ENCODE measurements at regions not wholly inside any gene's neighbourhood (a gene's known extent, or its start where the extent isn't known, plus 50 kb on each side); places are given as distances from the start of the nearest gene placed in this dataset.

DNA sequence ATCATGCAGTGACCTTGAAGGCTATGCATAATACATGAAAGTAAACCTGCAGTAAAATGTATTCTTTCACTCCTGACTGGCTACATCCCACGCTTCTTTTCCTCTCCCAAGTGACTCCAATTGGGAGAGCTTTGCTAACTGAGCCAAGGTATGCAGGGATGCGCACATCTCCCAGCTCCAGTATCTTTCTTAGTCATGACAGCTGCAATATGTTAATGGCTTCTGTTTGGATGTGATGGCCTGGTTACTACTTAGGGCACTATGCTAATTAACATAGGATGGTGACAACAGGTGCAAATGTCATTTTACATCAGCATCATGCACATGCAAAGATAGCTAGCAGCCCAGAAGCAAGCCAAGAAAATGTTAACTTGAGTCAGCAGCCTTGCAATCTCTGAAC is 134.7 kb downstream of the POU4F1 start:
- POLR2A ChIA-PET: no interaction called here
- ATAC-seq (no peak), DNase-seq (no peak)
- H3K27ac Mint-ChIP-seq: no peak overlapping the region
- no peaks in the 10 kb centered on the region for H3K4me1 Mint-ChIP-seq
- no peak overlapping the region for H3K4me3 Mint-ChIP-seq
- H3K9me3 Mint-ChIP-seq: peaks cover 0 to 2% (median 0%) of the 10 kb centered on the region in 9 donors
- peaks cover 0 to 11% (median 6%) of the 10 kb centered on the region in 5 donors for H3K27me3 Mint-ChIP-seq
- no peaks in the 10 kb centered on the region for H3K36me3 Mint-ChIP-seq

DNA sequence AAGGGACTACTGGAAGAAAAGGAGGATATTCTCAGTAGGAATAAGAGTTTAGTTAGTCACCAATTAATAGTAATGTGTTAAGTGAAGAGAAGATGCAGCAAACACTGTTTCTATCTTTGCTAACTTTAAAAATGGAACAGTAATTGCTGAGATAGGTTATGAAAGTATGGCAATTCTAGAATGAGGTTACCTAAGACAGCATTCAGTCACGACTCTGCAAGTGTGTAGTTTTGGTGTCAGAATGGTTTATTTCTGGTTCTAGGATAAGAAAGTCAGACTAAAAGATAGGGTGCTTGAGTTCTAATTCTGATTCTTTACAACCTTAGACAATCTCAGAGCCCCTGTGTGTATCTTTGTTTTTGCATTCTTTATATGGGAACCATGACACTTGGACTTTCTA is 138.1 kb downstream of the POU4F1 start:
- POLR2A ChIA-PET: no interaction called here
- ATAC-seq (no peak), DNase-seq (no peak)
- Mint-ChIP-seq H3K9me3 (peaks cover 0 to 4% (median 0%) of the 10 kb centered on the region in 9 donors), H3K4me3 (no peak overlapping the region), H3K27ac (no peak overlapping the region), H3K36me3 (no peaks in the 10 kb centered on the region), H3K4me1 (no peaks in the 10 kb centered on the region), H3K27me3 (peaks cover 0 to 8% (median 5%) of the 10 kb centered on the region in 5 donors)

DNA sequence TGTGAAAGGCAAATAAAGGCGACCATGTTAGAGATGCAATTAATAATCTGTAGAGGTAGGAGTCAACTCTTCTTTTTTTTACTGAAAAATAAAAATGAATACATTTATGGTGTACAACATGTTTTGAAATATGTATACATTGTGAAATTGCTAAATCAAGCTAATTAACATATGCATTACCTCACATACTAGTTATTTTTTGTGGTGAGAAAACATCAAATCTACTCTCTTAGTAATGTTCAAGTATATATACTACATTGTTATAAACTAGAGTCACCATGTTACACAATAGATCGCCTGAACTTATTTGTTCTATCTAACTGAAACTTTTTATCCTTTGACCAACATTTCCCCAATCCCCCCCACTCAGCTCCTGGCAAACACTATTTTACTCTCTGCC is 143.2 kb downstream of the POU4F1 start:
- no peaks in the 10 kb centered on the region for H3K36me3 Mint-ChIP-seq
- peaks cover 0 to 11% (median 3%) of the 10 kb centered on the region in 5 donors for H3K27me3 Mint-ChIP-seq
- H3K27ac Mint-ChIP-seq: no peak overlapping the region
- ATAC-seq: no peak
- peaks cover 0 to 7% (median 1%) of the 10 kb centered on the region in 9 donors for H3K9me3 Mint-ChIP-seq
- H3K4me1 Mint-ChIP-seq: no peaks in the 10 kb centered on the region
- POLR2A ChIA-PET: no interaction called here
- no peak overlapping the region for H3K4me3 Mint-ChIP-seq
- no peak for DNase-seq

DNA sequence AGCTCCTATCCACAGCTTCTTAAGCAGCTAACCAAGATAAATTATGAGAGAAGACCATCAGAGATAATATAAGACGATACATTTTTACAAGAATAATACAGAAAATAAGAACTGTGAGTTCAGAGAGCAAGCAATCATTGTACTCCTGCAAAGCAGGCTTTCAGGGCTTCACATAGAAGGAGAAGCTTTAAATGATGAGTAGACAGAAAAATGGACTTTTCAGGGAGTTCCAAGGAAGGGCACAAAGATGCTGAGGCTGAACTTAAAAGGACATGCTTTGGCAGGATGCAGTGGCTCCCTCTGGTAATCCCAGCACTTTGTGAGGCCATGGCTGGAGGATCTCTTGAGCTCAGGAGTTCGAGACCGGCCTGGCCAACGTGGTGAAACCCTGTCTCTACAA is 159.5 kb downstream of the POU4F1 start:
- Mint-ChIP-seq H3K27me3 (peaks cover 0 to 3% (median 0%) of the 10 kb centered on the region in 5 donors), H3K4me1 (no peaks in the 10 kb centered on the region), H3K36me3 (no peaks in the 10 kb centered on the region), H3K4me3 (no peak overlapping the region), H3K9me3 (no peaks in the 10 kb centered on the region), H3K27ac (no peak overlapping the region)
- ATAC-seq (no peak), DNase-seq (no peak)
- POLR2A ChIA-PET: no interaction called here

DNA sequence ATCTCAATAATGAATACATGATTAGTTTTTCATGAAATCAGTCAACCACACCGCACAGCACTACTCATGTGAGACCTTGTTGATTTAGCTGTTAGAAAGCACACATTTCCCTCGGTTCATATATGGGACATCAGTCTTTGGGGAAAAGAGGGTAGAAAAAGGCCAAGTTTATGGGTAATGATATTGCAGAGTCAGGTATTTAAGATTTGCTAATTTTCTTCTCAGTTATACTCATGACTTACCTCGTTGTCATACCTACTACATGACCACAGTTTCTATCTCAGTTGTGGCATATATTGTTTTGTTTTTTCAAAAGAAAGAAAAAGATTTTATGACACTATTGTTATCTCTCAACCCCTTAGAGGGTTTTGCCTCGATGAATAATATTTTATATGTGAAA is 165.6 kb downstream of the POU4F1 start:
- no peaks in the 10 kb centered on the region for H3K4me1 Mint-ChIP-seq
- H3K27ac Mint-ChIP-seq: no peak overlapping the region
- ATAC-seq (no peak), DNase-seq (no peak)
- no peaks in the 10 kb centered on the region for H3K36me3 Mint-ChIP-seq
- POLR2A ChIA-PET: no interaction called here
- peaks cover 2 to 9% (median 6%) of the 10 kb centered on the region in 5 donors for H3K27me3 Mint-ChIP-seq
- no peak overlapping the region for H3K4me3 Mint-ChIP-seq
- peaks cover 0 to 4% (median 0%) of the 10 kb centered on the region in 9 donors for H3K9me3 Mint-ChIP-seq

DNA sequence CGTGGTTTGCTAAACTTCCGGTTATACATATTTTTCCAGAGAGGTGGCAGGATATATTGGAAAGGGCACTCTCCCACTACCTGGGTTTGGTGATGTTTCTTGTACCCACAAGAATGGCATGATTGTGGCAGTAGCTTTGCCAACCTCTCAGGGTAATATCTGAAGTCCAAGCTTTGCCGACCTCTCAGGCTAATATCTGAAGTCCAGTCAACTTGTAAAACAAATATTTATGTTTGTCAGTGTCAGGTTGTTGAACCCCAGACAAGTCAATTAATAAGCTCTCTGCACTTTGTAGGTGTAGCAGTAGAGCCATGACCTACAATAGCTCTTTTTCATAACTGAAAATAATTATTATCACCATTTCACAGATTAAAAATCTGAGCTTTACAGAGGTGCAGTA is 167.0 kb downstream of the POU4F1 start:
- Mint-ChIP-seq H3K27me3 (peaks cover 2 to 12% (median 5%) of the 10 kb centered on the region in 5 donors), H3K9me3 (peaks cover 0 to 4% (median 0%) of the 10 kb centered on the region in 9 donors), H3K4me3 (no peak overlapping the region), H3K4me1 (no peaks in the 10 kb centered on the region), H3K36me3 (no peaks in the 10 kb centered on the region), H3K27ac (no peak overlapping the region)
- DNase-seq (no peak), ATAC-seq (no peak)
- POLR2A ChIA-PET: no interaction called here

DNA sequence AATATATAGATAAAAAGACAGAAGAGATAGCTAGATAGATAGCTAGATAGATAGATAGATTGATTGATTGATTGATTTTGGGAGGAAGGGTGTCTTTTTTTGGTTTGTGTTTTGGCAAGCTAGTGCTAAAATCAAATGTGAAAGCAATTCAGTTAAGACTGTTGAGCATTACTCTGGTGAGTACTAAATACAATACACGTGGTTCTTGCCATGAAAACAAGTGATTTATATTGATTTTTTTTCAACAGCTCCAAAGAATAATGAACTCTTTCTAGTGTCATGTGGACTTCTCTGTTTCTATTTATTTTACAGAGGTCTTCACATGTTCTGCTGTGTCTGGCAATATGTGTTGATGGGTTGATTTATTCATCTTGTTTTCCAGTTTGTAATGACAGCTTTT is 172.0 kb downstream of the POU4F1 start:
- Mint-ChIP-seq H3K27ac (no peak overlapping the region), H3K4me3 (no peak overlapping the region), H3K4me1 (no peaks in the 10 kb centered on the region), H3K27me3 (peaks cover 0 to 27% (median 5%) of the 10 kb centered on the region in 5 donors), H3K36me3 (no peaks in the 10 kb centered on the region), H3K9me3 (peaks cover 0 to 4% (median 0%) of the 10 kb centered on the region in 9 donors)
- no peak for ATAC-seq
- POLR2A ChIA-PET: no interaction called here
- DNase-seq: no peak

DNA sequence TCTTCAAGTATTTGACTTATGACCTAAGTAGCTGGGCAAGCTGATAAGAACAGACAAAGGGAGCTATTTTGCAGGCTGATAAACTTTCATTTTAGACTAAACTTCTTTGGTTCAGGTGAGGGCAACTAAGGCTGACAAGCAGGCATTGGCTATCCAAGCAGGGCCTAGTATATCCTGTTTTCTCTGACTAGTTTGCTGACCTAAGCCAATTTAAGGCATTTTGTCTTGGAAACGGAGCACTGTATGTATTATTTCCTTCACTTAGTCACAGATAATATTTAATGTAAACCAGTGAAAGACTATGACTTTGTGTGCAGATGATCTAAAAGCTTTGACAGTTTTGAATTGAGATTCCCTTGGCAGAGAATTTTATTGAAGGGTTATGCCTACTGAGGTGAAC is 172.5 kb downstream of the POU4F1 start:
- Mint-ChIP-seq H3K4me1 (no peaks in the 10 kb centered on the region), H3K4me3 (no peak overlapping the region), H3K27me3 (peaks cover 0 to 27% (median 5%) of the 10 kb centered on the region in 5 donors), H3K36me3 (no peaks in the 10 kb centered on the region), H3K27ac (no peak overlapping the region), H3K9me3 (peaks cover 0 to 4% (median 0%) of the 10 kb centered on the region in 9 donors)
- ATAC-seq (no peak), DNase-seq (no peak)
- POLR2A ChIA-PET: no interaction called here

DNA sequence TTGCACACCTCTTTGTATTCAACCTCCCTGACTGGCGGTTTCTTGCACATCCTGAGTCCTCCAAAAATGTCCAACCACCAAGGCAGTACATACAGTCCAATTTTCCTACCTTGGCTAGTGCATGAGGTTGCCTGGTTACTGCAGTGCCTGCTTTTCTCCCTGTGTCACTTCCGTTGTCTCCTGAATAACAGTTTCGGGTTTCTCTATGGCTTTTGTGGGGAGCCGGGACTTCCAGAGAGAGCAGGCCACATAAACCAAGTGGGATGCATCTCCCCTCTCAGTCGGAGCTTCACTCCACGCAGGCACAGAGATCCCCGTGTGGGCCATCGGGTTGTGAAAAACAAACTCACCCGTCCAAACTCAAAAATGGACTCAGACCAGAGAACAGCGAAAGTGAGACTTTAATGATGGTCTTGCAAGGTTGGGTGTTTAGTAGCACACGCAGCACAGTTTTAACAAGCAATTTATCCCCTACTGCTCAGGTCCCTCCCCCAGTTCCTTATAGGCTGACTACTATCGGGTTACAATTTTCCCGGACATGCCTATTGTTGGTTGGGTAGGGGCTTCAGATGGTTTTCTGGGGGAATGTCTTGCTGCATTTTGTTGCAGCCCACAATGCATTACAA is 173.1 kb downstream of the POU4F1 start:
- peaks cover 0 to 27% (median 5%) of the 10 kb centered on the region in 5 donors for H3K27me3 Mint-ChIP-seq
- no peaks in the 10 kb centered on the region for H3K36me3 Mint-ChIP-seq
- H3K4me3 Mint-ChIP-seq: no peak overlapping the region
- POLR2A ChIA-PET: no interaction called here
- H3K9me3 Mint-ChIP-seq: peaks cover 0 to 4% (median 0%) of the 10 kb centered on the region in 9 donors
- H3K4me1 Mint-ChIP-seq: no peaks in the 10 kb centered on the region
- ATAC-seq (no peak), DNase-seq (no peak)
- H3K27ac Mint-ChIP-seq: no peak overlapping the region

DNA sequence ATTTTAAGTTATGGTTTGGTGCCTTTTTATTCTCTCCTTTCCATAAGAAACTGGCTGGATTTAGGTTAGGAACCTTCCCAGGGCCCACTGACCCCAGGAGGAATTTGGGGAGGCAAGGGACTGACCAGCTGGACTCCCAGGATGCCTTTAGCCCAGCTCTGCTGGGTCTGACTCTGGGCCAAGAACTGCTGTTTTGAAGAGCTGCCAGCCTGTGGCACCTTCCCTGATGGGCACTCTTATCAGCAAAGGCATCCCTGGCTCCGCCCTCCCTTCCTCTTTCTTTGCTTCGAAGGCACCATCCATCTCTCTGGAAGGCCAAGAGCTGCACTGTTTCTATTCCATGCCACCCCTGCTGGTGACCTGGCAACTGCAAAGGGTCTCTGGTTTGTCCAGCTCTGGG is 174.7 kb downstream of the POU4F1 start:
- Mint-ChIP-seq H3K27ac (no peak overlapping the region), H3K36me3 (no peaks in the 10 kb centered on the region), H3K4me1 (no peaks in the 10 kb centered on the region), H3K27me3 (peaks cover 0 to 27% (median 5%) of the 10 kb centered on the region in 5 donors), H3K9me3 (peaks cover 0 to 10% (median 0%) of the 10 kb centered on the region in 9 donors), H3K4me3 (no peak overlapping the region)
- POLR2A ChIA-PET: no interaction called here
- DNase-seq (no peak), ATAC-seq (no peak)

DNA sequence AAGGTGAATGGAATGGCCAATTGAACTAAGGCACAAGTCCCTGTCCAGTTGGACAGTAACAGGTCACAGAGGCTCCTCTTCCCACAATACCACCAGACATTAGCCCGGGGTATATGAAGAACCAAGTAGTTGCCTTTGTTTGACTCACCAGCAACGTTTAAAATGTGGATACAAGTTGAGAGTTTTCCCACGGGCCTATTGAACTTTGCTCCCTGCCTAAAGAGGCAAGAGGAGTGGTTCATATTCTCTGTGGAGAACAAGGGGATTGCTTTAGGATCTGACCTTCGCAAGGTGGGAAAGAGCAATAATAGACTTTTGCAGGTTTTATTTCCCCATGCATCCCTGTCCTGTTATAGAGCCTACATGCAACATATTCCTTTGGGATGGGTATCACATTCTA is 177.2 kb downstream of the POU4F1 start:
- H3K9me3 Mint-ChIP-seq: peaks cover 0 to 13% (median 0%) of the 10 kb centered on the region in 9 donors
- H3K4me3 Mint-ChIP-seq: no peak overlapping the region
- no peak for DNase-seq
- peaks cover 0 to 19% (median 5%) of the 10 kb centered on the region in 5 donors for H3K27me3 Mint-ChIP-seq
- no peaks in the 10 kb centered on the region for H3K36me3 Mint-ChIP-seq
- H3K4me1 Mint-ChIP-seq: no peaks in the 10 kb centered on the region
- POLR2A ChIA-PET: no interaction called here
- ATAC-seq: no peak
- no peak overlapping the region for H3K27ac Mint-ChIP-seq

DNA sequence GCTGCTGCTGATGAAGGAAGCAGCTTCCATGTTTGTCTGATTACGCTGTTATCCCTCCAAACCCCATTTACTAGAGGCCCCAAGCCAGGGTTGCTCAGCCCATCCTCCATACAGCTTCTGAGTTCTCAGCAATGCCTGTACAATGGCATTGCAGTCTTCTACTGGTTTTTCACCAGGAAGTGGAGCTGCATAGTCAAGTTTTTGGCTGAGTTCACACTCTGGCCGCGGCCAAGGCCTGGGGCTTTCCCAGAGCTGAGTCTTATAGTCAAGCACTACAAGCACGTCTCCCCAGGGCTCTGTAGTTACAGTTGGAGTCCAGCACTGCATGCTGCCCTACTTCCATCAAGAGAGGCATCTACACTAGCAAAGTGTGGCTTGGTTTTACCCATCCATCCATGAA is 182.5 kb downstream of the POU4F1 start:
- DNase-seq (no peak), ATAC-seq (no peak)
- Mint-ChIP-seq H3K27ac (no peak overlapping the region), H3K9me3 (peaks cover 0 to 13% (median 0%) of the 10 kb centered on the region in 9 donors), H3K36me3 (no peaks in the 10 kb centered on the region), H3K4me3 (no peak overlapping the region), H3K4me1 (no peaks in the 10 kb centered on the region), H3K27me3 (peaks cover 0 to 5% (median 0%) of the 10 kb centered on the region in 5 donors)
- POLR2A ChIA-PET: no interaction called here

DNA sequence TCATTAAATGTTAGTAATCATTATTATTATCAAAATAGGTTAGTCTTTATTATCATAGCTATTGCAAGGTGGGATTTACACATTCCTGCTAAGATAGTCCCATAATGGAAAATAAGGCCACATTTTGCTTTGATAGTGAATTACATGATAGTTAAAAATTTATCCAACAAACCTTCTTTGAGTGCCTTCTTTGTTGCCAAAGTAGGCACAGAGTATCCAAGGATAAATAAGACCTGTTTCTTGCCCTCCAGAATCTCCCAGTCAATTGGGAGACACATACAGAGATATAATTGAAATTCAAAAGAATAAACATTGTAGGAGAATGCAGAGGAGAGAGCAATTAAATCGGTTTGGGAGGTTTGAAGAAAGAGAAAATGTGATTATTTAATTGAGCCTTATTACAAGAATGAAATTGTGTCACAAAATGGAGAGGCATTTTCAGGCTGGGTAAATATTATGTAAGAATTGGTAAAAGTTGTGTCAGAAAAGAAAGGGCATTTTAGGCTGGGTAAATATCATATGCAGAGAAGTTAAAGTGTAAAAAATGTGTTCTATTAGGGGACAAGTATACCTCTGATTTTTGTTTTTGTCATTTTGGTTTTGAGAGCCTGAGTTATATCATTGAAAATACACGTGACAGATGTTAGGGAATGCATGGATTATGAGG is 189.3 kb downstream of the POU4F1 start:
- H3K9me3 Mint-ChIP-seq: no peaks in the 10 kb centered on the region
- H3K27ac Mint-ChIP-seq: no peak overlapping the region
- POLR2A ChIA-PET: no interaction called here
- ATAC-seq (no peak), DNase-seq (no peak)
- peaks cover 0 to 9% (median 4%) of the 10 kb centered on the region in 5 donors for H3K27me3 Mint-ChIP-seq
- H3K36me3 Mint-ChIP-seq: no peaks in the 10 kb centered on the region
- H3K4me3 Mint-ChIP-seq: no peak overlapping the region
- H3K4me1 Mint-ChIP-seq: no peaks in the 10 kb centered on the region

DNA sequence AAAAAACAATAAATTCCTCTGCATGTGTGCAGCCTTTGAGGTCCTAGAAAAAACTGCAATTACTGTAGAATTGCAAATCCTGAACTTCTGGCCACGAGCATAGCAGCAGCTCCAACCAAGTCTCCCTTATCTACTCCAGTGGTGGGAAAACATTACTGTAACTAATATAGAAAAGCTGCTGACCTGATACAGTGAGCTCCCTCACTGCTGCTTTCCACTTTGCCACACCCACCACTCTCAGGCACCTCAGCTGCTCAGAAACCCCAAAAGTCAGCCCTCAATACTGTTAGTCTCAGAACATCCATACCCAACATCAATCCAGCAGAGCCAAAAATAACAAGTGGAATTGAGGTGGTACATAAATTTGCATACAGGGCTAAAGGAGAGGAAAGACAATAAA is 192.5 kb downstream of the POU4F1 start:
- POLR2A ChIA-PET: no interaction called here
- no peak for DNase-seq
- no peaks in the 10 kb centered on the region for H3K4me1 Mint-ChIP-seq
- no peak overlapping the region for H3K27ac Mint-ChIP-seq
- H3K9me3 Mint-ChIP-seq: no peaks in the 10 kb centered on the region
- H3K4me3 Mint-ChIP-seq: no peak overlapping the region
- peaks cover 0 to 14% (median 4%) of the 10 kb centered on the region in 5 donors for H3K27me3 Mint-ChIP-seq
- no peaks in the 10 kb centered on the region for H3K36me3 Mint-ChIP-seq
- no peak for ATAC-seq
